ACC112 (cell line): ENCODE measurements at regions not wholly inside any gene's neighbourhood (a gene's known extent, or its start where the extent isn't known, plus 50 kb on each side); places are given as distances from the start of the nearest gene placed in this dataset.
"Not testable (repeated sequence)": the region's sequence is repeated elsewhere in the genome, so short reads cannot be mapped to it uniquely, and the experiment has no call there.

Source experiments
- H2AFZ ChIP-seq: fragments of 200-600 bp; sonication (generic); one replicate; pipeline ENCODE4 v1.6.0; 2017; ENCODE audit warnings: antibody characterized with exemption, low read length; ENCODE audit not compliant: unreplicated experiment
- H3K27ac ChIP-seq: fragments of 200-600 bp; sonication (generic); 2 replicates; pipeline ENCODE4 v1.5.1; 2014; ENCODE audit warnings: low read depth, mild to moderate bottlenecking, antibody characterized with exemption, low read length, moderate library complexity
- H3K27me3 ChIP-seq: fragments of 200-600 bp; sonication (generic); 2 replicates; pipeline ENCODE4 v1.6.1; 2014; ENCODE audit warnings: mild to moderate bottlenecking, antibody characterized with exemption, low read length, moderate library complexity, mixed read lengths; ENCODE audit not compliant: insufficient read depth
- H3K36me3 ChIP-seq: fragments of 200-600 bp; sonication (generic); 2 replicates; pipeline ENCODE4 v1.6.1; 2016; ENCODE audit warnings: mild to moderate bottlenecking, antibody characterized with exemption, low read length, moderate library complexity, mixed read lengths; ENCODE audit not compliant: insufficient read depth
- H3K4me1 ChIP-seq: fragments of 200-600 bp; sonication (generic); one replicate; pipeline ENCODE4 v1.6.1; 2016; ENCODE audit warnings: low read length, mixed read lengths; ENCODE audit not compliant: insufficient read depth, unreplicated experiment, control insufficient read depth
- H3K4me3 ChIP-seq: fragments of 200-600 bp; sonication (generic); 2 replicates; pipeline ENCODE4 v1.5.1; 2014; ENCODE audit warnings: mild to moderate bottlenecking, low read depth, low read length
- H3K79me2 ChIP-seq: fragments of 200-600 bp; sonication (generic); one replicate; pipeline ENCODE4 v1.6.0; 2016; ENCODE audit warnings: low read length; ENCODE audit not compliant: control insufficient read depth, unreplicated experiment, insufficient read depth

- Histone ChIP-seq H3K4me1 (peaks cover 3% of the 10 kb centered on the region), H3K36me3 (no peaks in the 10 kb centered on the region), H2AFZ (no peak overlapping the region), H3K27me3 (peaks cover 6% of the 10 kb centered on the region), H3K4me3 (no peak overlapping the region), H3K27ac (no peak overlapping the region), H3K79me2 (no peaks in the 10 kb centered on the region)
These were observed 368.6 kb downstream of the DAD1 start for GRCh38 chr14:22220427-22220826.

- no peak overlapping the region for H2AFZ ChIP-seq
- H3K4me3 ChIP-seq = no peak overlapping the region
- no peaks in the 10 kb centered on the region for H3K4me1 ChIP-seq
- H3K27ac ChIP-seq = no peak overlapping the region
- H3K27me3 ChIP-seq = peaks cover 7% of the 10 kb centered on the region
- no peaks in the 10 kb centered on the region for H3K36me3 ChIP-seq
- no peaks in the 10 kb centered on the region for H3K79me2 ChIP-seq
These were observed 370.3 kb downstream of the DAD1 start for GRCh38 chr14:22218728-22219127.

- no peak overlapping the region for H3K4me3 ChIP-seq
- no peaks in the 10 kb centered on the region for H3K36me3 ChIP-seq
- no peak overlapping the region for H2AFZ ChIP-seq
- H3K4me1 ChIP-seq = no peaks in the 10 kb centered on the region
- peaks cover 17% of the 10 kb centered on the region; the same call in 1 of the 2 replicates for H3K27me3 ChIP-seq
- no peak overlapping the region for H3K27ac ChIP-seq
- no peaks in the 10 kb centered on the region for H3K79me2 ChIP-seq
These were observed 375.9 kb downstream of the DAD1 start for GRCh38 chr14:22213120-22213519.

- Histone ChIP-seq H2AFZ (no peak overlapping the region), H3K36me3 (no peaks in the 10 kb centered on the region), H3K4me1 (no peaks in the 10 kb centered on the region), H3K27me3 (peaks cover 17% of the 10 kb centered on the region; the same call in 1 of the 2 replicates), H3K27ac (no peak overlapping the region), H3K79me2 (no peaks in the 10 kb centered on the region), H3K4me3 (no peak overlapping the region)
These were observed 378.1 kb downstream of the DAD1 start for GRCh38 chr14:22210906-22211305.

- no peaks in the 10 kb centered on the region for H3K79me2 ChIP-seq
- no peaks in the 10 kb centered on the region for H3K4me1 ChIP-seq
- no peaks in the 10 kb centered on the region for H3K36me3 ChIP-seq
- no peak overlapping the region for H2AFZ ChIP-seq
- no peak overlapping the region for H3K27ac ChIP-seq
- H3K4me3 ChIP-seq = no peak overlapping the region
- peaks cover 14% of the 10 kb centered on the region; the same call in 1 of the 2 replicates for H3K27me3 ChIP-seq
These were observed 379.0 kb downstream of the DAD1 start for GRCh38 chr14:22210026-22210425.

GRCh38 chr14:22203036-22203435 is 386.0 kb downstream of the DAD1 start:
- no peaks in the 10 kb centered on the region for H3K4me1 ChIP-seq
- no peaks in the 10 kb centered on the region for H3K27me3 ChIP-seq
- no peaks in the 10 kb centered on the region for H3K36me3 ChIP-seq
- H2AFZ ChIP-seq = no peak overlapping the region
- no peak overlapping the region for H3K4me3 ChIP-seq
- H3K79me2 ChIP-seq = no peaks in the 10 kb centered on the region
- no peak overlapping the region for H3K27ac ChIP-seq

- no peaks in the 10 kb centered on the region for H3K27me3 ChIP-seq
- H2AFZ ChIP-seq = no peak overlapping the region
- H3K27ac ChIP-seq = no peak overlapping the region
- H3K36me3 ChIP-seq = no peaks in the 10 kb centered on the region
- H3K4me3 ChIP-seq = no peak overlapping the region
- H3K4me1 ChIP-seq = no peaks in the 10 kb centered on the region
- H3K79me2 ChIP-seq = no peaks in the 10 kb centered on the region
These were observed 386.7 kb downstream of the DAD1 start for GRCh38 chr14:22202313-22202712.

- H3K36me3 ChIP-seq = no peaks in the 10 kb centered on the region
- no peaks in the 10 kb centered on the region for H3K4me1 ChIP-seq
- H3K4me3 ChIP-seq = no peak overlapping the region
- H3K27me3 ChIP-seq = no peaks in the 10 kb centered on the region
- no peak overlapping the region for H2AFZ ChIP-seq
- no peaks in the 10 kb centered on the region for H3K79me2 ChIP-seq
- no peak overlapping the region for H3K27ac ChIP-seq
These were observed 387.9 kb downstream of the DAD1 start for GRCh38 chr14:22200977-22201605.

GRCh38 chr14:22200131-22200530 is 388.9 kb downstream of the DAD1 start:
- H3K79me2 ChIP-seq, H3K36me3 ChIP-seq, H3K4me1 ChIP-seq, H3K27me3 ChIP-seq, H2AFZ ChIP-seq, H3K27ac ChIP-seq, H3K4me3 ChIP-seq: not testable (repeated sequence)

- peaks cover 13% of the 10 kb centered on the region for H3K4me1 ChIP-seq
- H3K79me2 ChIP-seq = no peaks in the 10 kb centered on the region
- H2AFZ ChIP-seq = no peak overlapping the region
- H3K27ac ChIP-seq = no peak overlapping the region
- H3K36me3 ChIP-seq = no peaks in the 10 kb centered on the region
- no peaks in the 10 kb centered on the region for H3K27me3 ChIP-seq
- no peak overlapping the region for H3K4me3 ChIP-seq
These were observed 394.4 kb downstream of the DAD1 start for GRCh38 chr14:22194664-22195063.

GRCh38 chr14:22190411-22191191 is 398.4 kb downstream of the DAD1 start:
- Histone ChIP-seq H3K79me2 (no peaks in the 10 kb centered on the region), H2AFZ (no peak overlapping the region), H3K36me3 (no peaks in the 10 kb centered on the region), H3K27me3 (no peaks in the 10 kb centered on the region), H3K4me1 (peaks cover 14% of the 10 kb centered on the region), H3K27ac (no peak overlapping the region), H3K4me3 (no peak overlapping the region)
